Choroid plexus epithelial cell (primary cell): ENCODE measurements at regions not wholly inside any gene's neighbourhood (a gene's known extent, or its start where the extent isn't known, plus 50 kb on each side); places are given as distances from the start of the nearest gene placed in this dataset.

ENCODE experiments used
- DNase-seq: peaks from one replicate; pipeline ENCODE4 v3.0.0-alpha.2; 2010; ENCODE audit warnings: low read depth
- H3K4me3 ChIP-seq: 2 replicates; pipeline ENCODE4 v1.5.1; 2011; ENCODE audit warnings: low read depth, mild to moderate bottlenecking, control low read depth, low read length, moderate library complexity
- CTCF ChIP-seq: conservative IDR thresholded peaks from 2 replicates; pipeline ENCODE4 v1.5.1; 2011; ENCODE audit warnings: low read depth, mild to moderate bottlenecking, control low read depth, inconsistent platforms, low read length, moderate library complexity

- DNase-seq = no peak
- no peak for TF ChIP-seq CTCF
These were observed 74.8 kb upstream of the CXCL12 start for GRCh38 chr10:44459671-44460070.

GRCh38 chr10:44460416-44460815 is 75.5 kb upstream of the CXCL12 start:
- no peak overlapping the region for H3K4me3 ChIP-seq
- DNase-seq = peak; percentile 46
- TF ChIP-seq CTCF = no peak

More at GRCh38 chr10:44459671-44460070, 74.8 kb upstream of the CXCL12 start:
- no peak overlapping the region for H3K4me3 ChIP-seq

GRCh38 chr10:44462338-44462914 is 77.5 kb upstream of the CXCL12 start:
- no peak for TF ChIP-seq CTCF
- DNase-seq = no peak
- H3K4me3 ChIP-seq = no peak overlapping the region

- TF ChIP-seq CTCF = no peak
- no peak overlapping the region for H3K4me3 ChIP-seq
- no peak for DNase-seq
These were observed 78.7 kb upstream of the CXCL12 start for GRCh38 chr10:44463511-44464121.

- no peak overlapping the region for H3K4me3 ChIP-seq
- TF ChIP-seq CTCF = peak; percentile 29
- no peak for DNase-seq
These were observed 79.6 kb upstream of the CXCL12 start for GRCh38 chr10:44464503-44464902.

GRCh38 chr10:44465401-44466115 is 80.7 kb upstream of the CXCL12 start:
- TF ChIP-seq CTCF = peak; percentile 50
- peak; percentile 51 for DNase-seq
- no peak overlapping the region for H3K4me3 ChIP-seq
